ENCODE measurements at regions not wholly inside any gene's neighbourhood (a gene's known extent, or its start where the extent isn't known, plus 50 kb on each side); places are given as distances from the start of the nearest gene placed in this dataset.

- TF ChIP-seq CTCF (IDR thresholded peaks at IDR 0.05 in 4 of 5, conservative IDR thresholded peaks at IDR 0.05 in 1 of 5) (no peak), POLR2A (IDR thresholded peaks at IDR 0.05) (no peak)
Observed at GRCh38 chr1:221797506-221797905, 55.6 kb upstream of the DUSP10 start.
